ENCODE measurements at regions not wholly inside any gene's neighbourhood (a gene's known extent, or its start where the extent isn't known, plus 50 kb on each side); places are given as distances from the start of the nearest gene placed in this dataset.

GRCh38 chr2:5230855-5231254 is 461.3 kb upstream of the SOX11 start:
- in situ Hi-C loops (cut with MboI; ENCODE audit: low sequenced_read_pairs), result no loop called here
- DNase-seq (ENCODE audit: low spot score in 2 of 2), result no peak
- Histone ChIP-seq H3K4me3 (no peak overlapping the region), H3K27me3 (ENCODE audit: low read depth) (no peaks in the 10 kb centered on the region), H3K4me1 (no peaks in the 10 kb centered on the region), H3K36me3 (replicated peaks) (no peaks in the 10 kb centered on the region), H3K9me3 (no peaks in the 10 kb centered on the region)

- in situ Hi-C loops (cut with MboI; ENCODE audit: low sequenced_read_pairs), result no loop called here
- Histone ChIP-seq H3K4me3 (no peak overlapping the region), H3K27me3 (ENCODE audit: low read depth) (no peaks in the 10 kb centered on the region), H3K4me1 (no peaks in the 10 kb centered on the region), H3K36me3 (replicated peaks) (no peaks in the 10 kb centered on the region), H3K9me3 (no peaks in the 10 kb centered on the region)
- DNase-seq (ENCODE audit: low spot score in 2 of 2), result no peak
Measured at GRCh38 chr2:5231287-5231686, 460.9 kb upstream of the SOX11 start.

GRCh38 chr2:5234563-5234962 is 457.6 kb upstream of the SOX11 start:
- in situ Hi-C loops (cut with MboI; ENCODE audit: low sequenced_read_pairs), result no loop called here
- H3K4me3 ChIP-seq, result no peak overlapping the region
- H3K9me3 ChIP-seq, result no peaks in the 10 kb centered on the region; the same call in 1 of the 2 replicates

GRCh38 chr2:5235701-5236100 is 456.5 kb upstream of the SOX11 start:
- H3K36me3 ChIP-seq (replicated peaks), result no peaks in the 10 kb centered on the region
- in situ Hi-C loops (cut with MboI; ENCODE audit: low sequenced_read_pairs), result no loop called here
- no peaks in the 10 kb centered on the region; the same call in 1 of the 2 replicates for H3K9me3 ChIP-seq
- no peaks in the 10 kb centered on the region for H3K4me1 ChIP-seq
- DNase-seq (ENCODE audit: low spot score in 2 of 2), result no peak
- H3K4me3 ChIP-seq, result no peak overlapping the region
- no peaks in the 10 kb centered on the region for H3K27me3 ChIP-seq (ENCODE audit: low read depth)

More at GRCh38 chr2:5234563-5234962, 457.6 kb upstream of the SOX11 start:
- no peak for DNase-seq (ENCODE audit: low spot score in 2 of 2)
- Histone ChIP-seq H3K36me3 (replicated peaks) (no peaks in the 10 kb centered on the region), H3K4me1 (no peaks in the 10 kb centered on the region), H3K27me3 (ENCODE audit: low read depth) (no peaks in the 10 kb centered on the region)

- no peaks in the 10 kb centered on the region for H3K36me3 ChIP-seq (replicated peaks)
- no peaks in the 10 kb centered on the region; the same call in 1 of the 2 replicates for H3K9me3 ChIP-seq
- DNase-seq (ENCODE audit: low spot score in 2 of 2), result no peak
- no peak overlapping the region for H3K4me3 ChIP-seq
- H3K27me3 ChIP-seq (ENCODE audit: low read depth), result no peaks in the 10 kb centered on the region
- no peaks in the 10 kb centered on the region for H3K4me1 ChIP-seq
- in situ Hi-C loops (cut with MboI; ENCODE audit: low sequenced_read_pairs), result no loop called here
Measured at GRCh38 chr2:5236249-5236648, 455.9 kb upstream of the SOX11 start.

GRCh38 chr2:5242751-5243150 is 449.4 kb upstream of the SOX11 start:
- Histone ChIP-seq H3K36me3 (replicated peaks) (no peaks in the 10 kb centered on the region), H3K9me3 (no peaks in the 10 kb centered on the region; the same call in 1 of the 2 replicates), H3K27me3 (ENCODE audit: low read depth) (no peaks in the 10 kb centered on the region), H3K4me1 (no peaks in the 10 kb centered on the region), H3K4me3 (no peak overlapping the region)
- no peak for DNase-seq (ENCODE audit: low spot score in 2 of 2)
- in situ Hi-C loops (cut with MboI; ENCODE audit: low sequenced_read_pairs), result no loop called here

GRCh38 chr2:5250482-5250881 is 441.7 kb upstream of the SOX11 start:
- no peak for DNase-seq (ENCODE audit: low spot score in 2 of 2)
- in situ Hi-C loops (cut with MboI; ENCODE audit: low sequenced_read_pairs), result no loop called here
- H3K36me3 ChIP-seq (replicated peaks), result no peaks in the 10 kb centered on the region
- H3K9me3 ChIP-seq, result no peaks in the 10 kb centered on the region
- H3K4me3 ChIP-seq, result no peak overlapping the region
- no peaks in the 10 kb centered on the region for H3K27me3 ChIP-seq (ENCODE audit: low read depth)
- H3K4me1 ChIP-seq, result no peaks in the 10 kb centered on the region

- Histone ChIP-seq H3K4me1 (no peaks in the 10 kb centered on the region), H3K9me3 (no peaks in the 10 kb centered on the region), H3K4me3 (no peak overlapping the region), H3K27me3 (ENCODE audit: low read depth) (no peaks in the 10 kb centered on the region), H3K36me3 (replicated peaks) (no peaks in the 10 kb centered on the region)
- in situ Hi-C loops (cut with MboI; ENCODE audit: low sequenced_read_pairs), result no loop called here
- no peak for DNase-seq (ENCODE audit: low spot score in 2 of 2)
Measured at GRCh38 chr2:5253263-5253662, 438.9 kb upstream of the SOX11 start.

- in situ Hi-C loops (cut with MboI; ENCODE audit: low sequenced_read_pairs), result no loop called here
- H3K4me1 ChIP-seq, result no peaks in the 10 kb centered on the region
- no peaks in the 10 kb centered on the region for H3K36me3 ChIP-seq (replicated peaks)
- DNase-seq (ENCODE audit: low spot score in 2 of 2), result no peak
- H3K9me3 ChIP-seq, result no peaks in the 10 kb centered on the region
- H3K27me3 ChIP-seq (ENCODE audit: low read depth), result no peaks in the 10 kb centered on the region
- no peak overlapping the region for H3K4me3 ChIP-seq
Measured at GRCh38 chr2:5254791-5255332, 437.3 kb upstream of the SOX11 start.

- Histone ChIP-seq H3K36me3 (replicated peaks) (no peaks in the 10 kb centered on the region), H3K27me3 (ENCODE audit: low read depth) (no peaks in the 10 kb centered on the region), H3K9me3 (no peaks in the 10 kb centered on the region), H3K4me3 (no peak overlapping the region), H3K4me1 (no peaks in the 10 kb centered on the region)
- no peak for DNase-seq (ENCODE audit: low spot score in 2 of 2)
- in situ Hi-C loops (cut with MboI; ENCODE audit: low sequenced_read_pairs), result no loop called here
Measured at GRCh38 chr2:5263291-5263690, 428.9 kb upstream of the SOX11 start.

- Histone ChIP-seq H3K27me3 (ENCODE audit: low read depth) (no peaks in the 10 kb centered on the region), H3K9me3 (no peaks in the 10 kb centered on the region), H3K36me3 (replicated peaks) (no peaks in the 10 kb centered on the region), H3K4me3 (no peak overlapping the region), H3K4me1 (no peaks in the 10 kb centered on the region)
- in situ Hi-C loops (cut with MboI; ENCODE audit: low sequenced_read_pairs), result no loop called here
- DNase-seq (ENCODE audit: low spot score in 2 of 2), result no peak
Measured at GRCh38 chr2:5264361-5264760, 427.8 kb upstream of the SOX11 start.

GRCh38 chr2:5285061-5285460 is 407.1 kb upstream of the SOX11 start:
- DNase-seq (ENCODE audit: low spot score in 2 of 2), result no peak
- Histone ChIP-seq H3K9me3 (no peaks in the 10 kb centered on the region), H3K4me3 (no peak overlapping the region), H3K36me3 (replicated peaks) (no peaks in the 10 kb centered on the region), H3K4me1 (no peaks in the 10 kb centered on the region), H3K27me3 (ENCODE audit: low read depth) (no peaks in the 10 kb centered on the region)
- in situ Hi-C loops (cut with MboI; ENCODE audit: low sequenced_read_pairs), result no loop called here

GRCh38 chr2:5285872-5286769 is 406.1 kb upstream of the SOX11 start:
- in situ Hi-C loops (cut with MboI; ENCODE audit: low sequenced_read_pairs), result no loop called here
- no peaks in the 10 kb centered on the region for H3K4me1 ChIP-seq
- H3K4me3 ChIP-seq, result no peak overlapping the region
- no peak for DNase-seq (ENCODE audit: low spot score in 2 of 2)
- H3K27me3 ChIP-seq (ENCODE audit: low read depth), result no peaks in the 10 kb centered on the region
- no peaks in the 10 kb centered on the region for H3K9me3 ChIP-seq
- no peaks in the 10 kb centered on the region for H3K36me3 ChIP-seq (replicated peaks)

GRCh38 chr2:5287558-5288334 is 404.4 kb upstream of the SOX11 start:
- Histone ChIP-seq H3K36me3 (replicated peaks) (no peaks in the 10 kb centered on the region), H3K4me3 (no peak overlapping the region), H3K4me1 (no peaks in the 10 kb centered on the region), H3K9me3 (no peaks in the 10 kb centered on the region), H3K27me3 (ENCODE audit: low read depth) (no peaks in the 10 kb centered on the region)
- in situ Hi-C loops (cut with MboI; ENCODE audit: low sequenced_read_pairs), result no loop called here
- no peak for DNase-seq (ENCODE audit: low spot score in 2 of 2)
